Activated effector memory CD4-positive, alpha-beta T cell treated with Interleukin-2 at 50 U/mL for 16 hours (primary cell): ENCODE measurements at regions not wholly inside any gene's neighbourhood (a gene's known extent, or its start where the extent isn't known, plus 50 kb on each side); places are given as distances from the start of the nearest gene placed in this dataset.

ENCODE experiments used
- DNase-seq: peaks from one replicate; pipeline ENCODE4 v3.0.0-alpha.2; 2020

DNA sequence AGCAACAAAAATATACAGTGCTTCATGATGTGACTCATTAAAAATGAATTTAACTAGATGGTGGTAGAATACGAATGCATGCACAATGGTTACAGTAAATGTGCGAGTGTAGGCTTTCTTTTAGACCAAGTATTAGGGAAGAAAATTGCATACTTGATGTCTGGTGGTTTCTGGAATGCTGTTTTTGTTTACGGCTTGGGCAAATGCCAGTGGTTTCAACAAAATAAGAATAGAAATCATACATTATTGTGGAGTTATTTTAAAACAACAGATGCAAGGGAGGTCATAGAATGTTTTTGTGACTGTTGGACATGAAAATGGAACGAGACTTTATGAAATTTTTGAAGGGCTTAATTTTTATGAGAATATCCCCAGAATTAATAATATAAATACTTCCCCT lies 580.9 kb downstream of the PLCL1 start:
- DNase-seq = no peak

DNA sequence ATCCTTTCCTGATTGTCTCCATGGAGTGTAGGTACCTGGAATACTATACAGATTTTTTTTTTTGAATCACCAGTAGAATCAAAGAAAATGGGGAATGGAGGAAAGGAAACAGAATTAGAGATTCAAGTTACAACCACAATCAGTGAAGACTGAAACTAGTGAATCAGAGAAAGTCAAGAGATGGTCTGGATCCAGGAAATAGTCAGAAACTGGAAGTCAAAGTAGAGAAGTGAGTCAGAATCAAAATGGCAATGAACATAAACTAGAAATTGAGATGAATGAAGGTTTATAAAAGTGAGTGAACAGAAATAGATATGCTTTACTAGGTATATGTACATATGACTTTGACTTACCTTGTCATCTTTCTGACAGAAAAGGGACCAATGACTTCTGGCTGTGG lies 579.0 kb downstream of the PLCL1 start:
- DNase-seq = no peak

DNA sequence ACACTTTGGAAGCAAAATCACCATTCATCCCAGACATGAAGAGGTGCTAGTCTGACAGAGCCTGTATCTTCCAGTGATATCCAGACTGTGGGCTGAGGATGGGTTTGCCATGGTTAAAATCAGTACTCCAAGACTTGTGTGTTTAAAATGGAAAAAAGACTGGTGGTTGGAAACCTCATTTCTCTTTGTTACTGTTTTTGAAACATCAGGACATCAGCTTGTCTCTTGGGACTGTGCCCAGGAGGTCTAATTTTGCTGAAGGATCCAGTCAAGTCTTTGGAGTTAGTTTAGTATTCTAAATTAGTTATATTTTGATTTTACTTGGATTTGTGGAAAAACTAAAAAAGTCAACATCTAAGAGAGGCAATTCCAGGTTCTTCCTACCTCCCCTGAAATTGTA lies 578.4 kb downstream of the PLCL1 start:
- no peak for DNase-seq

DNA sequence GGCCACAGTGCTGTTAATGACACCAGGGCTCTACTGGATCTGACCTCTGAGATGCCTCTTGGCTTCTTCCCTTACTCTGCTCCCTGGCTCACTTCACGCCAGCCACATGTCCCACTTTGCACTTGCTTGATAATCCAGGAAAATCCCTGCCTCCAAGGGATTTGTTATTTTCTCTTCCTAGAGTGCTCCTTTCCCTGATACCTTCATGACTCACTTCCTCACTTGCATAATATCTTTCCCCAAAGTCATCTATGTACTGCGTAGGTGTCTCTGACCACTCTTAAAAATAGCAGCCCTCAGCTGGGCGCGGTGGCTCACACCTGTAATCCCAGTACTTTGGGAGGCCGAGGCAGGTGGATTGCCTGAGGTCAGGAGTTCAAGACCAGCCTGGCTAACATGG lies 572.3 kb downstream of the PLCL1 start:
- no peak for DNase-seq

DNA sequence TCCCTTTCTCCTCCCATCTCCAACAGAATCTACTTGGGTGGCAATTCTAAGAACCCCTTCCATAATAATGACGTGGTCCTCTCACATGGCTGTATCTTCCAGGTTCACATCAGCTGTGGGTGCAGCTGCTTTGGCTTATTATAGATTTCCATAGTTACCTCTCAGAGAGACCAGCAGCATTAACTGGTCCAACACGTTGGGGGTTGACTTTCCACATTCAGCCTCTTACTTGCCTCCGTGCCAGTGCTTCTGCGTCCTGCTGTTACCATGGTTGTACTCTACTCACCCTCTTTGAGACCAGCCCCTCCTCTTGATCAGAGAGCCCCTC lies 570.7 kb downstream of the PLCL1 start:
- no peak for DNase-seq

DNA sequence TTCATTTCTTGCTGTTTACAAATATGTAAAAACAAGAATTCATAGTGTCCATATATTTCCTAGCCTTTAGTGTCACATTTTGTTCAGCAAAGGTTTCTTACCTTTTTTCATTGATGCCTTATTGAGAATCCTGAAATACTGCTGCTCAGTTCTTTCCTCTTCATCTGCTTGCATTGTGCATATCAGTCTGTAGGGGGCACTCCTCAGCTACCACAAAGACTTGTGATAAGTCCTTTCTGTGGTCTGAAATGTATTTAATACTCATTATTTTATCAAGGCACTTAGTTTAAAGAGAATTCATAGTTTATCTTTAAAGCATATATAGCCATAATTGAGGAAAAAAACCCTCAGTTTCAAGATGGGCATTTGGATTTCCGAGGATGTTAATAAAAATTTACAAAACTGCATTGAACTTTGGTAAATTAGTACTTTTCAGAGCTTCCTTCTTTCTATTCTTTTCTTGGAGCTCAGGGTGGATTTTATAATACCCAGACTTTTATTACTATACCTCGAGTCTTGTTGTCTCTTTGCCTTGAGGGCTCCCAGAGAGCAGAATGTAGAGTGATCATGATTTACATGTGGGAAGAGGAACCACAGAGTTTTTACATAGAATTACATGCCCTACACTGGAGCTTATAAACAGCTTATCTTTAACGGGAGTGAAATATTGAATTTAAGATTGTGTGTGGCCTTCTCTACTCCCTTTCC lies 570.1 kb downstream of the PLCL1 start:
- DNase-seq = no peak

DNA sequence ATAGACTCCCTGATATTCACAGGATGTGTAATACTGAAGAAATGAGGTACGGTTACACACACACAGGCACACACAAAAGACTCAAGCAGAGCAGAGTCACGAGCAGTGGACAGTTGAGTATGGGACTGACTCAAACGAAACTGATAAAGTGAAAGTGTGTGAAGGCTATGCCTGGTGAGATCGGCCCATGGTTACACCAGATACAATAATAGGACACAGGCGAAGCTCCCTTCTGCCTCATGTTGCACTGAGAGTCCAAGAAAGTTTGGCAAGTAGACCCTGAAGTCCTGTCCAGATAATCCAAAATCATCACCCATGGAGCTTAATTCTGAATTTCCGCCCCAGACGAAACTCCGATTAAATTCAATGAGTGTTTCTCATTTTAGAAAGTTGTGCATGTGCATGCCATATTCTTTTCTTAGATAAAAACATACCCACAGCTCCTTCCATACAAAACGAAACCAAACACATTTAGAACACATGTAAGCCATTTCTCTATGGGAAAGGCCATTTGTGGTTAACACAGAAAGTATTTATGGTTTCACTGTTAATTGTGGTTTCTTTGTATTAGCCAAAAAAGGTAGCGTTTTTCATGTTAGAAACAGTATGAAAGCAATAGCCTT lies 567.6 kb downstream of the PLCL1 start:
- no peak for DNase-seq

DNA sequence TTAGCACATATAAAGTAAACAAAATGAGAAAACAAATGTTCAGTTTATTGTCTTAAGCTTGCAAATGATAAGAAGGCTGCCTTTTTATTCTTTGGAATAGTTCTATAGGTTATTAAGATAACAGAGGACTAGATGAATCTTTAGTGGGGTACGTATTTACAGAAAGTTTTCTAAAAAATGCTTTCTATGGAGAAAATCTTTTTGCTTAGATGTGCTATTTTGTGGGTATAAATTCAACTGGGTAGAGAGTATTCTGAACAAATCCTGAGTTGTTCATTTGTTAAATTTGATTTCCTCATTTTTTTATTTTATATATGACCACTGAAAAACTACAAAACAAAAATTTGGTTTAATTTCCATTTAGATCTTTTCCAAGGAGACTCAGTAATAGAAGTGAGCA lies 566.9 kb downstream of the PLCL1 start:
- no peak for DNase-seq

DNA sequence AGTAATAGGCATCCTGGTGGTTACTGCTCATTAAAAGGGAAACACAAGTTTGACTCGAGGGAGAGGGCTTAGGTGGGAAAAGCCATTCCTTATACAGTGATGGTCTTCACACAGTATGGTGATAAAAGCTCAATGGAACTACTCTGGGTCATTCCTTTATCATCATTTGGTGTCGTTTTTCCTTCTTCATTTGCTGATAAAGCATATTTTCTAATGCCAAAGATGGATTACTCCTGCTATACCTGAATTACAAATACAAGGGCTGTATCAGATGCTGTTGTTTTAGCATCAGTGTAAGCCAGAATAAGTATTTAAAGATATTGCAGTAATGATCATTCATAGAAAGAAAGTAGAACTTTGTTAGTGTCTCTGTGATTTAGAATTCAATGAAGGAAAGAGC lies 563.7 kb downstream of the PLCL1 start:
- no peak for DNase-seq

DNA sequence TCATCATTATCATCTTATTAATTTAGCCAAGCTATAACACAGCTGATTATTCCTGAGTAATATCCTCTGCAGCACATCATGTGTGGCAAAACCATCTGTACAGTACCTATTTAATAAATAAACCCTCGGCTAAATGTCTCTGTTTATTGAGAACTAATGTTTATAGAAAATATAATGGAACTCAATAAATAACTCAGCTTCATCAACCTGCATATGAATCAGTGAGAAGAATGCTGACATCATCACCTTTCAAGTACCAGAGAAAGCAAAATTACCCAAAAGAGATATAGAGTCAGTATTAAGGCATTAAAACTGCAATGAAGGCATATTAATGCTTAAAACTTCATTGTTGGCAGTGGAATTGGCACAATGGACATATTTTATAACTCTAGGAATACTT lies 558.3 kb downstream of the PLCL1 start:
- no peak for DNase-seq

DNA sequence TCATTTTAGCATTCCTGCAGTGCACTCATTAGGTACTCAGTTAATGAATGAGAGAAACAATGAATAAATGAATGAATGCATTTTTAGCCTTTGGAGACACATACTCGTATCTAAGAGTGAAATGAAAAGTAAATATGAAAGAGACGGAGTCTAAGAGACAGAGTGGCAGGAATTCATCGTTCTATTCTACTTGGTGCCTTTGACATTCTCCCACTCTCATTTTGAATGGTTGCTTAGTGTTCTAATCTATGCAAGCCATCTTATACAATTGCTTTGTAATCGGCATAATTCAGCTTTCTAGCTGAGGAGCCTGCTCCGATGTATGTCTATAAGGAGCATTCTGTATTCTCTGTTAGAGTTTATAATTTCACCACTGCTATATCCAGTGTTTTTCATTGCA lies 554.9 kb downstream of the PLCL1 start:
- no peak for DNase-seq

DNA sequence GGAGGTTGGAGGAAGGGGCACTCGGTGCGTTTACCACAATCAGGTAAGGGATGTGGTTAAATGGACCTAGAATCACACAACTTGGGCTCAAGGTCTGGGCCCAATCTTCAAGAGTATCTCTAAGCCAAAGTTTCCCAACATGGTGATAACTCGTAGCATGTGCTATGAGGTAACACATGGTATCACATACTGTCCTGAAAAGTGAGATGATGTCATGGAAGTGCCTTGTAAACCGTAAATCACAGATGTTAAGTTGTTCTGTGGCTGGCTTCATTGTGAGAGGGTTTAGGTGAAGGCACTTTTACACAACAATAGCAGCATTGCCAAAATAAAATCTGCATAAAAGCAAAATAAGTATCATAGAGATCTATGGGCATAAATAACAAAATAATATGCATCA lies 551.8 kb downstream of the PLCL1 start:
- no peak for DNase-seq

DNA sequence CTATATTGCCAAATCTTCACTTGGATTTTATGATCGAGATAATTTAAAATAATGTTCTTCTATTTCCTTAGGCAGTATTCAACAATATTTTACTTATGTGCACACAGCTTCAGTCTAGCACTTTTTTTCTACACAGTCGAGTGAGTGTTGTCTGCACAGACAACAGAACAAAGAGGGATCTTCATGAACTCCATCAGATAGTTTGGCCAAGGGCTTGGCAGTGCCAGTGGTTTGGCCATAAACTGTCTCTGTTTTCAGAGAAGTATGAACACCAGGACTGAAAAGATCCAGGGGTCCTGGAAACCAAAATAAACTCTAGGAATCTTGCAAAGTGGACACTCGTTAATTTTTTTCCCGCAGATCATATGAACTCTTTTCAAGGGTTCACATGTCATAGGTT lies 547.3 kb downstream of the PLCL1 start:
- no peak for DNase-seq

DNA sequence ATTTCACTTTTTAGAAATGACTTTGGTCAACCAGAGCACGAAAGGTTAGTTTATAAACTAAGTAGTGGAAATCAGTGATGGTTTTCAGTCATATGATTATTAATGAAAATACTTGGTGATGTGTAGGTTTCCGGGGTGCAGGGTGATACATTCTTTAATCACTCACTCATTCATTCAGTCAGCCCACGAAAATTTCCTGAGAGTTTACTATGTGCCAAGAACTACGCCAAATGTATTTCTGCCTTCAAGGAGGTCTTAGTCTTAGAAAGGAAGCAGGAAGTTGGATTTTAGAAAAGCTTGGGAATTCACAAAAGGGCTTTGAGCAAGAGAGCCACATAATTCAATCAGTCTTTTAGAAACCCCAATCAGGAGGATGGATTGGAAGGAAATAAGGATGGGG lies 543.6 kb downstream of the PLCL1 start:
- DNase-seq = no peak

DNA sequence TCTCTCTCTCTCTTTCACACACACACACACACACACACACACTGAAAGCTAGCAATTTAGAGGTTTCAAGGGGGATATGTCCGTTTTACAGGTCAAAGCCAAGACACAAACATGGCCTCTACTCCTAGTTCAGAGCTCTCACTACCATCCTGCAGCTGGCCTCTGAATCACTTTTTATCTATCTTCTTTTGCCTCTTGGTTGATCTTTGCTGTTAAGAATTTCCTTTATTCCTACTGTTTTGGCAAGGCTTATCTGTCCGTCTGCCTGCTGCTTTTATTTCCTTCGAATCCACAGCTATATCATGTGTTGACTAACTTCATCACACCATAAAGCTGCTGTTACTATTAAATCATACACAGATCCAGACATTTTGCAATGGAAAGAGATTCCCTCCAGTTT lies 543.0 kb downstream of the PLCL1 start:
- DNase-seq = no peak

DNA sequence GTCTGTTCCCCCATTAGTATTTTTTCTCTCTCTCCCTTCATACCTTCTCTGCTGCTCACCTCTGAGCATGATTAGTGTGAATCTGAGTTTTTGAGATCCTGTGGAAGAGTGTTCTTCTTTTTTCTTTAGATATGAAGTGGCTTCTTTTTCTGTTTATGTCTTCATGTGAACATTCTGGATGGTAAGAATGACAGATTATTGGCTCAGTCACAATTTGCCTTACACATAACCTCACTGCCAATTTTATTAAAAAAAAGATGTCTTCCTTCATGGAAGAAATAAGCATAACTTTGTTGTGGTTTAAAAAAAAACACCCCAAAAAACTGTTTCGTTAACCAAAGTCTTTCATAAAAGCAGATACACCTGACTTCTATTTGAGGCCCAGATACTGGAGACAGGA lies 539.1 kb downstream of the PLCL1 start:
- no peak for DNase-seq

DNA sequence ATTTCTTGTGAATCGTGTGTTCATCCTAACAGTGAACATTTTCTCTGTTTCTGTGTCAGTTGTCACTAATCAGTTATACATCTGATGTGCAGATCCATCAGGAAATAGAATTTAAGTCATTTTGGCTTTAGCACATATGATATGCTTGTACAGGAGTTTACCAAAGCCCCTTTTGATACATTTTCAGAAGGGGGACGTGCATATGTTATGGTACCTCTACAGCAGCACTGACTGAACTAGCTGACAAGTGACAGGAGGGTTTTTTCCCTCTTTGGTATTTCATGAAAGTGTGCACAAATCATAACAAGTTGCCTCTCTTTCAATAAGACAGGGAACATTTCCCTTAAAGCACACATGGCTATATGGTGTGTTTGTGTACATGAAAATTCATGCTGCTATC lies 536.5 kb downstream of the PLCL1 start:
- no peak for DNase-seq

DNA sequence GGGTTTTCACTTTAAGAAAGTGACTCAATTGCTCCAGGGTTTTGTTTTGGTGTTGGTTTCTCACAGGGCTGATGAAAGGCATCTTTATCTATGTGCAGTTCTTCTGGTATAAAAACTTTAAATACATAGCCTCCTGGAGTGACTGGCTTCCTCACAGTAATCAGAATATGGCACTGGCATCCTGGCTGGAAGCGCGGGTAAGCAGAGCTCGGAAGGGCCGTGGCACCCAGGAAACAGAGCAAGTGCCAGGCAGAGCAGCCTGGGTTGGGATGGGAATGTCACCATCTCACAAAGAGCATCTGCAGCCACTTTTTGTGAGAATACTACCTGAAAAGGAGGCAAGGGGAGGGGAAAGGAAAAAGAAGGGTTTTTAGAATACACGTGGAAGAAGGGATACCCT lies 534.7 kb downstream of the PLCL1 start:
- no peak for DNase-seq

DNA sequence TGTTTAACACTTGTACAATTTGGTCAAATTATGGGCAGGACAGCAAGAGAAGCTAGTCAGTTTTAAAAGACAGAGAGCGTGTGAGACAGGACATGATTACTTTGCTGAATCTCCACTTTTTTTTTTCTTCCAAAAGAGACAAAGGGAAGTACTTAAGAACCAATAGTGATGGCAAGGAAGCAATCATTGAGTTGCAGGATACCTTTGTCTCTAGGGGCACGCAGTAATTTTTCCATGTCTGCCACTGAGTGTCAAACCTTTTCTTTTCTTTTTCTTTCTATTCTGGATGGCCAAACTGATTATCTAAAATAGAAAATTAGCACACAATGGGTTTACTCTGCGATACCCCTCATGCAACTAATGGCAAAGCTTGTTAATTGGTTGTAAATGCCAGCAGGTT lies 533.0 kb downstream of the PLCL1 start:
- no peak for DNase-seq

DNA sequence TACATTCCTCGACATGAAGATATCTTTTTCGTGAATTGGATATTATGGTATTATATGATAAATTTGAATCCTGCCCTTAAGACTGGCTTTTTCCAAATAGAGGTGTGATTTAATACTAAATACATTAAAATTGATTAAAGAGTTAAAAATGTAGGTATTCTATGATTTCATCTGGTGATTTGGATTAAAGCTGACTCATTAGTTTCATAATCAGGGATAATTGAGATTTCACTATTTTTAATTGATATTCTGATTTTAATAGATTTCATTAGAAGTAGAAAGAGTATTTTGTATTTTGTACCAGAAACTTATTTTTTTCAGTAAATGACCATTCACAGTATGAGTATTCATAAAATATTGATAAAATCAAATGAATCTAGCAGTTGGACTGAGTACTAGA lies 524.1 kb downstream of the PLCL1 start:
- no peak for DNase-seq

DNA sequence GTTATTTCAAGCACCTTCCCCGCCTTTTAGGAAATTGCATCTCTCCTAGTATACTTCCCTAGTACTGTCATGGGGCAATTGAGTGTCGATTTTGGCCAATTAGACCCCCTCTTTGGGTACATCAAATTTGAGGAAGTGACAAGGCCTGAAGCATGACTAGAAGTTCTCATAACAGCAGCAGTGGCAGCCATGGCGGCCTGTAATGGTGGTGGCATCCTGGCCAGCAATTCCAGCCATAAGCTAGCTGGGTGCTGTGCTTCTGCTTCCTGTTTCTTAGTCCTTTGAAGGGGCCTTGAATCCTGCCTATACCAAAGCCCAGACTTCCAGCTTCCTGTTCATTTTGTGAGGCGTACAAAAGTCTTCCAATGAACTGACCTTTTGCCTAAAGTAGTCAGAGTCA lies 523.1 kb downstream of the PLCL1 start:
- DNase-seq = no peak

DNA sequence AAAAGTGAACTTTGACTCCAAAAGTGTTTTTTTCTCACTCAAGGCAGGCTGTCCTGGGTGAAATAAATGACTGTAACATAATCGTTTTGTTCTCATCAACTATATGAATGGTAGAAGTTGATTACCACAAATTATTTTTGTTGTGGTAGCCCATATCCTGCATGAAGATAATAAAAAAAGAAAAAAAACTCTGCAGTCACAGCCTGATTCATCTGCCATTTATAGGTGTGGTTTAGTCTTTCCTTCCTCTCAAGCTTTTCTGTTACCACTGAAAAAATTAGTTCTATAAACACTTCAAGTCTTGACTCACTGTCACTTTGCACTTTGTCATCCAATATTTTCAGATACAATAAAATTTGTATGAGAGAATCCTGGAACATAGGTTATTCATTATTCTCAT lies 522.0 kb downstream of the PLCL1 start:
- no peak for DNase-seq

DNA sequence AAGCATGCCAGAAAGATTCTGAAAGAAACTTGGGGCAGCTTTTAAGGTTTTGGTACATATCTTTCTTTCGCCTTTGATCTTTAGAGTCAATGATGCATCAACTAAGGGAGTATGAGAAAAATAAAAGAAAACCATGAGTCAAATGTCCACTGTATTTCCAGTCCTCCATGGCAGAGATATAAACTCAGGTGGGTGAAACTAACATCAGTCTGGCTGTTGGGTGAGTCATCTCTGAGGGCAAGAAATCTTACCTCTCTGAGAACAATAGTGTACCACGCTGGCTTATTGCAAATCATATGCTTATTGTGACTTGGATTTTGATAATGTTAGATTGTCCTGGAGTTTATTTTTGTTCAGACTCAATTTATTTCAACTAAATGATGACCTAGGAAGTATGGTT lies 521.0 kb downstream of the PLCL1 start:
- DNase-seq = no peak

DNA sequence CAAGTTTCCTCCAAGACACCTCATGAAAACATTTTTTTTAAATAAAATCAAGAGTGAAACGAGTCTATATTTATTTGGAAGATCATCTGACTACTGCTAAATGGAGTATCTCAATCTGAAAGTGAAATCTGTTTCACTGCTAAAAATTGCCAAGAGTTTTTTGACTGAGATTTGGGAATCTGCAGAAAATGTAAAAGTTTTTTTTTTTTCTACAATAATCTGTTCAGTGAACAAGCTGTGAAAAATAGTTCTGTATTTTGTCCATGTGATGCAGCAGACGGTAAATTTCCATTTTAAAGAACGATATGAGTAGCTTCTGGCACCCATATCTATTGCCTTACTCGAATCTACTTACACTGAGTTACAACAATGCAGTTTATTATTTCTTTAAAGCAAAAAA lies 519.7 kb downstream of the PLCL1 start:
- DNase-seq = no peak

DNA sequence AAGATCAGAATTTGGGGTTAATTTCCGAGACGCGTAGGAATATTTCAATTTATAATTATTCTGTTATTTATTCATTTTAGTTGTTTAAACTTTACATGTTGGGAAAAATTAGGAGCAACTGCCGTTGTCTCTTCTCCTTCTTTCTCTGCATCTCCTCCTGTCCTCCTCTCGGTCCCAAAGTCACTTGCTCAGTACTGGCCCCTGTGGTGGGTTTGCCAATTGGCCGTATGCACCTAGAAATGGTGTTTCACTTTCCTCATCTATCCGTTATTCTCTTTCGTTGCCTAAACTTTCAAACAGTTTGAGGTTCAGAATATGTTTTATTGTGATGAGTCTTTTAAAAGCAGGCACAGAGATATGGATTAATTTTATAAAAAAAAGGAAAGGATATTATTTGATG lies 517.9 kb downstream of the PLCL1 start:
- DNase-seq = no peak
